ENCODE measurements at regions not wholly inside any gene's neighbourhood (a gene's known extent, or its start where the extent isn't known, plus 50 kb on each side); places are given as distances from the start of the nearest gene placed in this dataset.
A peak's percentile ranks its signal among the peaks of the same experiment; 100 is the strongest.

GRCh38 chr14:81990312-81990761 lies 456.7 kb upstream of the SEL1L start:
- TF ChIP-seq SIN3A (IDR thresholded peaks at IDR 0.05; ENCODE audit: borderline replicate concordance, insufficient read depth, low read depth, low read length) = no peak
- TF ChIP-seq, protein P1, sequence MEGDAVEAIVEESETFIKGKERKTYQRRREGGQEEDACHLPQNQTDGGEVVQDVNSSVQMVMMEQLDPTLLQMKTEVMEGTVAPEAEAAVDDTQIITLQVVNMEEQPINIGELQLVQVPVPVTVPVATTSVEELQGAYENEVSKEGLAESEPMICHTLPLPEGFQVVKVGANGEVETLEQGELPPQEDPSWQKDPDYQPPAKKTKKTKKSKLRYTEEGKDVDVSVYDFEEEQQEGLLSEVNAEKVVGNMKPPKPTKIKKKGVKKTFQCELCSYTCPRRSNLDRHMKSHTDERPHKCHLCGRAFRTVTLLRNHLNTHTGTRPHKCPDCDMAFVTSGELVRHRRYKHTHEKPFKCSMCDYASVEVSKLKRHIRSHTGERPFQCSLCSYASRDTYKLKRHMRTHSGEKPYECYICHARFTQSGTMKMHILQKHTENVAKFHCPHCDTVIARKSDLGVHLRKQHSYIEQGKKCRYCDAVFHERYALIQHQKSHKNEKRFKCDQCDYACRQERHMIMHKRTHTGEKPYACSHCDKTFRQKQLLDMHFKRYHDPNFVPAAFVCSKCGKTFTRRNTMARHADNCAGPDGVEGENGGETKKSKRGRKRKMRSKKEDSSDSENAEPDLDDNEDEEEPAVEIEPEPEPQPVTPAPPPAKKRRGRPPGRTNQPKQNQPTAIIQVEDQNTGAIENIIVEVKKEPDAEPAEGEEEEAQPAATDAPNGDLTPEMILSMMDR (IDR thresholded peaks at IDR 0.05) = peak; percentile 67
